Breast epithelium (tissue), 3 donors: ENCODE measurements at regions not wholly inside any gene's neighbourhood (a gene's known extent, or its start where the extent isn't known, plus 50 kb on each side); places are given as distances from the start of the nearest gene placed in this dataset.

Experiments used
- CTCF ChIP-seq, 3 donors: fragments of 450-650 bp; IDR thresholded peaks; one replicate each; pipeline ENCODE4 v1.5.1; 2016 to 2017; ENCODE audit warnings: antibody characterized with exemption in 3 of 3, mild to moderate bottlenecking in 3 of 3, moderate library complexity in 3 of 3
- POLR2A ChIP-seq: fragments of 450-650 bp; IDR thresholded peaks from one replicate; pipeline ENCODE4 v1.6.1; 2016; ENCODE audit warnings: antibody characterized with exemption, mild to moderate bottlenecking, moderate library complexity
- POLR2AphosphoS5 ChIP-seq, 3 donors: sonication (generic); formaldehyde crosslinking; IDR thresholded peaks; one replicate each; pipeline ENCODE4 v1.6.1; 2017; ENCODE audit warnings: antibody characterized with exemption in 3 of 3

DNA sequence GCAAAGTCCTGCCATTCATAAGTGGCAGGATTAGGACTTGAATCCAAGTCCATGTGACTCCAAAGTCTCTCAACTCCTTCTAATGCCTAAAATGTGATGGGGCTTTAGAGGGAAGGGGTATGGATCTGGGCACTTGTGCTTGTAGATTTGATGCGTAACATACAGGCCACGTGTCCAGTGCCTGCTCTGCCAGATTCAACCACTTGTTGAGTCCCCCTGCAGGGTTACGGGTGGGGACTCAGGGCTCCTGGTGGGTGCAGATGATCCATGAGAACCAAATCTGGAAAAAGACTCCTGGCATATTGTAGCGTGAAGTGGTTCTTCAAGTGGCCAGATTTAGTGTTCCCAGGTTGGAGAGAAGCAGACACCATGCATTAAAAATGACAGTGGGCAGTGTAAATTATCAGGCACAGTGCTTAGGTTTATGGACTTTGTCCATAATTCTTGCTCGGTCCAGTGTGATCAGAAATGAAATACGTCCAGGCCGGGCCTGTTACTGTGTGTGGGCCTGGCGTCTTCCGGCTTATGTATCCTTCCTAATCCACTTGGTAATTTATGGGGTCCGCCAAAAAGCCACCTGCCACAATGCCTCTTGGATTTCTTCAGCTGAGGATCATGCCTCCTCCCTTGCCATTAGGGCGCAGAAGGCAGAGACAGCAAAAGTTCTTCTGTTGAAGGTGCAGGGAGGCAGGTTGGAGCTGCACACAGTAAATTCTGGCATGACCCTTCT is 51.2 kb upstream of the LRP8 start:
- TF ChIP-seq POLR2AphosphoS5 (IDR thresholded peaks at IDR 0.05) (no peak), CTCF (IDR thresholded peaks at IDR 0.05) (no peak), POLR2A (no peak)
